Chondrocyte (in vitro differentiated cells): ENCODE measurements at regions not wholly inside any gene's neighbourhood (a gene's known extent, or its start where the extent isn't known, plus 50 kb on each side); places are given as distances from the start of the nearest gene placed in this dataset.

Experiments
- DNase-seq: peaks from one replicate; pipeline ENCODE4 v3.0.0; 2021; ENCODE audit warnings: mixed read lengths, low spot score
- H3K27ac Mint-ChIP-seq: one replicate; pipeline ENCODE4 v1.8.0; 2021; ENCODE audit warnings: mild to moderate bottlenecking, moderate library complexity, mixed read lengths; ENCODE audit not compliant: unreplicated experiment
- H3K27me3 Mint-ChIP-seq: 2 replicates; pipeline ENCODE4 v1.8.0; 2021; ENCODE audit warnings: low read depth, mixed read lengths
- H3K36me3 Mint-ChIP-seq: 2 replicates; pipeline ENCODE4 v1.8.0; 2021; ENCODE audit warnings: low read depth, mixed read lengths
- H3K4me1 Mint-ChIP-seq: 2 replicates; pipeline ENCODE4 v1.8.0; 2021; ENCODE audit warnings: low read depth, mild to moderate bottlenecking, mixed read lengths
- H3K4me3 Mint-ChIP-seq: one replicate; pipeline ENCODE4 v1.8.0; 2021; ENCODE audit warnings: mild to moderate bottlenecking, moderate library complexity, mixed read lengths; ENCODE audit not compliant: unreplicated experiment
- H3K9me3 Mint-ChIP-seq: 2 replicates; pipeline ENCODE4 v1.8.0; 2021; ENCODE audit warnings: low read depth, mixed read lengths
- TF ChIP-seq, protein P1 (sequence below): fragments of 200-600 bp; sonication (generic); IDR thresholded peaks from 2 replicates; pipeline ENCODE4 v1.5.0; 2021; ENCODE audit warnings: antibody characterized with exemption, mild to moderate bottlenecking, moderate library complexity

DNA sequence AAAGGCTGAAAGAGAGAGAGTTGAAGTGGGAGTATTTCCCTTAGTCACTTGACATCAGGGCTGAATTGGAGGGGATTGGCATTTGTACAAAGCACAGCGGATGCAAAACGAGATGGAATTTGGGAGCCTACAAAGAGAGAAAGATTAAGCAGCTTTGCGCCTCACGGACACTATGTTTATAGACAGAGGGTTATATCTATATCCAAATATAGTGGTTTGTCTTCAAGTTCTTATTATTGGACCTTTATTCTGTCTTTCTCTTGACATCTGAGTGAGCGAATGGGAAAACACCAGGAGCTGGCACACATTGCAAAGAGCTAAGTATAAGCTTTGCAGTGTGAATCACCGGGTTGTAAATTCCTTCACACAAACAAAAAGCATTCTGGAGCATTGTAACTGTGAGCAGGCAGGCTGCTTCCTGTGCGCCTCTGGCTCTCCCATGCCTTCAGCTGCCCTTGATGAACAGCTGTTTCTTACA, 500.2 kb downstream of the STIM2 start:
- Mint-ChIP-seq H3K4me3 (no peak overlapping the region), H3K36me3 (no peaks in the 10 kb centered on the region), H3K27ac (no peak overlapping the region), H3K27me3 (peaks cover 5% of the 10 kb centered on the region), H3K4me1 (no peaks in the 10 kb centered on the region), H3K9me3 (no peaks in the 10 kb centered on the region)
- DNase-seq, result no peak
- TF ChIP-seq, protein P1, sequence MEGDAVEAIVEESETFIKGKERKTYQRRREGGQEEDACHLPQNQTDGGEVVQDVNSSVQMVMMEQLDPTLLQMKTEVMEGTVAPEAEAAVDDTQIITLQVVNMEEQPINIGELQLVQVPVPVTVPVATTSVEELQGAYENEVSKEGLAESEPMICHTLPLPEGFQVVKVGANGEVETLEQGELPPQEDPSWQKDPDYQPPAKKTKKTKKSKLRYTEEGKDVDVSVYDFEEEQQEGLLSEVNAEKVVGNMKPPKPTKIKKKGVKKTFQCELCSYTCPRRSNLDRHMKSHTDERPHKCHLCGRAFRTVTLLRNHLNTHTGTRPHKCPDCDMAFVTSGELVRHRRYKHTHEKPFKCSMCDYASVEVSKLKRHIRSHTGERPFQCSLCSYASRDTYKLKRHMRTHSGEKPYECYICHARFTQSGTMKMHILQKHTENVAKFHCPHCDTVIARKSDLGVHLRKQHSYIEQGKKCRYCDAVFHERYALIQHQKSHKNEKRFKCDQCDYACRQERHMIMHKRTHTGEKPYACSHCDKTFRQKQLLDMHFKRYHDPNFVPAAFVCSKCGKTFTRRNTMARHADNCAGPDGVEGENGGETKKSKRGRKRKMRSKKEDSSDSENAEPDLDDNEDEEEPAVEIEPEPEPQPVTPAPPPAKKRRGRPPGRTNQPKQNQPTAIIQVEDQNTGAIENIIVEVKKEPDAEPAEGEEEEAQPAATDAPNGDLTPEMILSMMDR, result no peak

DNA sequence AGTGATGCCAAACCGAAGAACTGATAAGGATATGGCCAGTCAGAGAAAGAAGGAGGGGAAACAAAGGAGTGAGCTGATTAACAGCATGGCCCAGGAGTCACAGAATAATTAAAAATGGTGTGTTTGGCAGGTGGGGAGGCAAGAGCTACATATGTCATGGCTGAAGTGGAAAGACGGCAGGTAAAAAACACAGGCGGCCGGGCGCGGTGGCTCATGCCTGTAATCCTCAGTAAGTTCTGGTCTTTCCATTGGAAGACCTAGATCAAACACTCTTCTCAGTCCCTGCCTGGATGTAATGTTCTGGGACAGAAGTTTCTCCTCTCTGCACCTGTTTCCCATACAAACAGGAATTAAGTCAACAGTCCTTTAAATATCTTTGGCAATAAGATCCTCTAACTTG, 503.9 kb downstream of the STIM2 start:
- peaks cover 2% of the 10 kb centered on the region for H3K27me3 Mint-ChIP-seq
- no peaks in the 10 kb centered on the region for H3K9me3 Mint-ChIP-seq
- no peaks in the 10 kb centered on the region for H3K36me3 Mint-ChIP-seq
- no peak overlapping the region for H3K4me3 Mint-ChIP-seq
- H3K4me1 Mint-ChIP-seq, result no peaks in the 10 kb centered on the region
- TF ChIP-seq, protein P1, result no peak
- H3K27ac Mint-ChIP-seq, result no peak overlapping the region
- DNase-seq, result no peak

DNA sequence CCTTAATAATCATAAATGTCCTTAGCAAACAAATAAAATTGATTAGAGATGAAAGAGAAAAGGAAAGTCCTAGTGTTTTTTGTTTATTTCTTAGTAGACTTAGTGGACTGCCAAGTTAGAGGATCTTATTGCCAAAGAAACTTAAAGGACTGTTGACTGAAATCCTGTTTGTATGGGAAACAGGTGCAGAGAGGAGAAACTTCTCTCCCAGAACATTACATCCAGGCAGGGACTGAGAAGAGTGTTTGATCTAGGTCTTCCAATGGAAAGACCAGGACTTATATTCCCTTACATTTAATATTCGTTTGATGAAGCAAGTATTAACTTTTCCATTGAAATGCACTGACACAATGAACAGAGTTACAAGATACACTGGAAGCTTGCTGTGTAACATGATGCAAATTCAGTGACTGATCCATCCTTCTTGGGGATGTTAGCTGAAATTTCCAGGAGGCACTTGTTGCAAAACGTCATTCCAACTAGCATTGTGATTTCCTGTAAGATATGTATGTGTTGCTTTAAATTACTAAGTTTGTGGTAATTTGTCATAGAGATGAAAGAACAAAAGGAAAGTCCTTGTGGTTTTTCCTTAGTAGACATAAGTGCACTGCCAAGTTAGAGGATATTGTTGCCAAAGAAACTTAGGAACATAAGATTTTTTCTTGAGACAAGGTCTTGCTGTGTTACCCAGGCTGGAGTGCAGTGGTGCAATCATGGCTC, 505.6 kb downstream of the STIM2 start:
- H3K27ac Mint-ChIP-seq, result no peak overlapping the region
- no peaks in the 10 kb centered on the region for H3K4me1 Mint-ChIP-seq
- DNase-seq, result no peak
- H3K27me3 Mint-ChIP-seq, result peaks cover 4% of the 10 kb centered on the region
- H3K9me3 Mint-ChIP-seq, result no peaks in the 10 kb centered on the region
- no peaks in the 10 kb centered on the region for H3K36me3 Mint-ChIP-seq
- no peak overlapping the region for H3K4me3 Mint-ChIP-seq
- TF ChIP-seq, protein P1, result no peak

DNA sequence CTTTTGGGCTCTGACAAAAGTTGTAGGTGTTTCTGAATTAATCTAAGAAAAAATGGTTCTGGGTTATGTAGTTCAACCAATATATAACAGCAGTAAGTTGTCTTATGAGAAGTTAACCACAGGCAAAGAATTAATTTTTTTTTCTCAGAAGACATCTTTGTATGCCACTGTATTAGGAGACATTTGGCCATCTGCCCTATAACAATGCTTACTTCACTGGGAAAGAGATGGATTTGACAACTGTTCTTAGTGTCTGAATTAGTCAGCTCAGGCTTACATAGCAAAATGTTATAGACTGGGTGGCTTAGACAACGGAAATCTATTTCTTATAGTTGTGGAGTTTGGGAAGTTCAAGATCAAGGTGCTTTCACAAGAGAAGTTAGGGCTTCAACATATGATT, 508.1 kb downstream of the STIM2 start:
- no peak for DNase-seq
- Mint-ChIP-seq H3K36me3 (no peaks in the 10 kb centered on the region), H3K27me3 (peaks cover 2% of the 10 kb centered on the region), H3K9me3 (no peaks in the 10 kb centered on the region), H3K4me3 (no peak overlapping the region), H3K27ac (no peak overlapping the region), H3K4me1 (no peaks in the 10 kb centered on the region)
- TF ChIP-seq, protein P1, result no peak

DNA sequence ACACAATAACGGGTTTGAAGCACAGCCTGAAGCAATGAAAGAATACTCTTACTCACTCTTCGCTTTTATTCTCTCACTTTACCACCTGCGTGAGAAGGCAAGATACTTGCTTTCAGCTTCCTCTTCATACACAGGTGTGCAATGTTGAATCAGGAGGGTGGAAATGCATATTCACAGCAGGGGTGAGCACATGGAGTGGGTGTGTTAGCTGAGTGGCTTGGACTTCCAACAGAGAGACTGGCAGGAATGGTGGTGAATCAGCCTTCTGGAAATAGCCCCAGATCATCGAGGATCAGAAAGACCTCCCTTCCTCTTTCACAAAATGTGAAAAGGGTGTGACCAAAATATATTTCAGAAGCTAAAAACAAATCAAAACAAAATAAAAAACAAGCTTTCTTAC, 521.2 kb downstream of the STIM2 start:
- Mint-ChIP-seq H3K27ac (no peak overlapping the region), H3K4me1 (no peaks in the 10 kb centered on the region), H3K27me3 (no peaks in the 10 kb centered on the region), H3K36me3 (no peaks in the 10 kb centered on the region), H3K9me3 (peaks cover 13% of the 10 kb centered on the region), H3K4me3 (no peak overlapping the region)
- TF ChIP-seq, protein P1, result no peak
- no peak for DNase-seq
